GM10266 (cell line): ENCODE measurements at regions not wholly inside any gene's neighbourhood (a gene's known extent, or its start where the extent isn't known, plus 50 kb on each side); places are given as distances from the start of the nearest gene placed in this dataset.

Experiments
- DNase-seq: peaks from one replicate; pipeline ENCODE4 v3.0.0; 2012; ENCODE audit errors: extremely low spot score
- TF ChIP-seq, protein P1 (sequence below): IDR thresholded peaks from 2 replicates; pipeline ENCODE4 v1.5.1; 2012; ENCODE audit warnings: mild to moderate bottlenecking, low read depth; ENCODE audit not compliant: control insufficient read depth, insufficient read depth; ENCODE audit errors: missing control alignments

GRCh38 chr3:177740254-177740653 lies 543.0 kb upstream of the TBL1XR1 start:
- DNase-seq = no peak
- TF ChIP-seq, protein P1, sequence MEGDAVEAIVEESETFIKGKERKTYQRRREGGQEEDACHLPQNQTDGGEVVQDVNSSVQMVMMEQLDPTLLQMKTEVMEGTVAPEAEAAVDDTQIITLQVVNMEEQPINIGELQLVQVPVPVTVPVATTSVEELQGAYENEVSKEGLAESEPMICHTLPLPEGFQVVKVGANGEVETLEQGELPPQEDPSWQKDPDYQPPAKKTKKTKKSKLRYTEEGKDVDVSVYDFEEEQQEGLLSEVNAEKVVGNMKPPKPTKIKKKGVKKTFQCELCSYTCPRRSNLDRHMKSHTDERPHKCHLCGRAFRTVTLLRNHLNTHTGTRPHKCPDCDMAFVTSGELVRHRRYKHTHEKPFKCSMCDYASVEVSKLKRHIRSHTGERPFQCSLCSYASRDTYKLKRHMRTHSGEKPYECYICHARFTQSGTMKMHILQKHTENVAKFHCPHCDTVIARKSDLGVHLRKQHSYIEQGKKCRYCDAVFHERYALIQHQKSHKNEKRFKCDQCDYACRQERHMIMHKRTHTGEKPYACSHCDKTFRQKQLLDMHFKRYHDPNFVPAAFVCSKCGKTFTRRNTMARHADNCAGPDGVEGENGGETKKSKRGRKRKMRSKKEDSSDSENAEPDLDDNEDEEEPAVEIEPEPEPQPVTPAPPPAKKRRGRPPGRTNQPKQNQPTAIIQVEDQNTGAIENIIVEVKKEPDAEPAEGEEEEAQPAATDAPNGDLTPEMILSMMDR = no peak

DNA sequence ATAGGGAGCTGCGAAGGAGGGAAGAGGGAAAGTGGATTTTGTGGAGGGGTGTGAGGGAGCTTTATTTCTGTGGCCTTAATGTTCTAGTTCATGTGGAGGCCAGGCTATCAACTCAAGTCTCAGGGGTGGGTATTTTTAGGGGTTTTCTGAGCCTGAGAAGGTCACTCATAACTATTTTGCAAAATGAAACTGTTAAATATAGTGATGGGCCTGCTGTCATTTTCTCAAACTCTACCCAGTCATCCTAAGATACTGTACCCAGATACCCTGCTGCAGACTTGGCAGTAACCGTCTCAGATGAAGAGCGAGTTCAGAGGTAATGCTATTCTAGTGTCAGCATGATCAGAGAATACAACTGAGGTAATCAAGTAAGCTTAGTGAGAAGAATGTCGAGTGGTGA lies 545.0 kb upstream of the TBL1XR1 start:
- TF ChIP-seq, protein P1 = no peak
- no peak for DNase-seq

DNA sequence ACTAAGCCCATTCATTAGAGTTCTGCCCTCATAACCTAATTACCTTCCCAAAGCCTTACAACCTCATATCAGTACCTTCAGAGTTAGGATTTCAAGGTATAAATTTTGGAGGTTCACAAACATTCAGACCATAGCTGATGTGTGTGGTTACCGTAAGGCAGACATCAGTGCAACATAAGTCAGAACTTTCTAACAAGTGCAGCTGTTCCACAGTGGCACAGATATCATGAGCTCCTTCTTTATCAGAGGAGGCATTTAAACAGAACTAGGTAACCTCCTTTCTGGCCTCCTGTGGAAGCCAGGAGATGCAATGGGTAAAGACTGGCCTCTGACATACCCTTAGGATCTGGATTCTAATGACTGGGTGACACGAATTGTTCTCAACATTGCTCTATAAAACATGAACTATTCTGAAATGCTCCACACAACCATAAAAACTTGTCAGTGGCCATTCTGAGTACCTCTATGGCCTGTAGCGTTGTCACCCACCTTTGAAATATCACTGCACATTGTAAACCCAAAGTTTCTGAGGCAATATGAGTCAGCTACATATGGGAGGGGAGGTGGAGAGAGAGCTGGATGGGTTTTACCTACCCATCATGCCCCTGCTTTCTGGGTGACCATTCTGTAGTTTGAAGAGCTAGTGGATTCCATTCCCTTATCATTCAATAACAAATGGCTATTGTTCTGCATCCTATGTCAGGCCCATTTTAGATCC lies 546.0 kb upstream of the TBL1XR1 start:
- TF ChIP-seq, protein P1 = no peak
- no peak for DNase-seq

- TF ChIP-seq, protein P1 = no peak
- DNase-seq = no peak
Observed at GRCh38 chr3:177744873-177745606, 547.8 kb upstream of the TBL1XR1 start.

DNA sequence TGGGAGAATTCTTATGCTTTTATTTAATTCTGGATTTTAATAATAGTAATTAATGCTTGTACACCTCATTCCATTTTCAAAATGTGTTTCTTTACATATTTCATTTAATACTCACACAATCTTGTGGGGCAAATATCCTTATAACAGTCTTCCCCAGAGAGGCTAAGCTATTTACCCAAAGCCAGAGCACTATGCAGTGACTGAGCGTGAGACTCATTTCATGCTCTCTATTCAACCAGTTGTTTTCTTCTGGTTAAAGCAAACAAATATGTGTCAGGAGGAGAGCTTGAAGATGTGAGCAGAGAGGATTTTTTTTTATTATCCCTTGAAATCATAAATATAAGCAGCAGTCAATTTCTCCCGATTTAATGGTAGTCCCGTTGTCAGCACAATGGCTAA lies 548.3 kb upstream of the TBL1XR1 start:
- TF ChIP-seq, protein P1 = no peak
- DNase-seq = no peak

GRCh38 chr3:177746337-177746933 lies 549.2 kb upstream of the TBL1XR1 start:
- TF ChIP-seq, protein P1 = no peak
- DNase-seq = no peak

DNA sequence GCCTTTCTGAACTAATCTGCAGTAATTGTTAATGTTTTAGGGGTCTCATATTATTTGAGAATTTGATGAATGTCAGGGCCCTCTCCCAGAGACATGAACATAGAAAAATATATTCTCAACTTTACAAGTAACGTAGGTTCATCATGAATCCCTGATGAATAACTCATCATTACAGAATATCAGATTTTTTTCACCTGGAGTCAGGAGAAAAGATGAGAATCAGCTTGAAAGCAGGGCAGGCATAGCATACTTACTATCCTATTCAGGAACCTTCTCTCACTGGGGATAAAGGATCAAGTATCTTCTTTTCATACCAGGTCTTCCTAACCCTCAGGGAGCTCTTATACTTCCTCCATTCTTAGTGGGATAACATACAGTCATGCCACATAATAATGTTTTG lies 552.6 kb upstream of the TBL1XR1 start:
- TF ChIP-seq, protein P1 = no peak
- DNase-seq = no peak
